H1 (cell line): ENCODE measurements at regions not wholly inside any gene's neighbourhood (a gene's known extent, or its start where the extent isn't known, plus 50 kb on each side); places are given as distances from the start of the nearest gene placed in this dataset.

ENCODE experiments used
- ASH2L ChIP-seq: fragments of 200-600, 300-600 bp; sonication (generic); IDR thresholded peaks from one replicate; pipeline ENCODE4 v1.7.1; 2017; ENCODE audit warnings: low read length
- CREB1 ChIP-seq: IDR thresholded peaks from 2 replicates; pipeline ENCODE4 v1.6.1; 2012; ENCODE audit warnings: inconsistent platforms
- PHF8 ChIP-seq: fragments of 200-600 bp; sonication (generic); conservative IDR thresholded peaks from 2 replicates; pipeline ENCODE4 v1.7.1; 2012; ENCODE audit warnings: low read depth, mild to moderate bottlenecking, inconsistent platforms, low read length, moderate library complexity
- POLR2AphosphoS5 ChIP-seq: IDR thresholded peaks from 2 replicates; pipeline ENCODE4 v1.6.1; 2011; ENCODE audit warnings: low read depth, low read length
- POU5F1 ChIP-seq: IDR thresholded peaks from 2 replicates; pipeline ENCODE4 v1.6.1; 2011; ENCODE audit warnings: low read depth, mild to moderate bottlenecking, low read length, moderate library complexity
- TAF1 ChIP-seq: IDR thresholded peaks from 2 replicates; pipeline ENCODE4 v1.6.1; 2011; ENCODE audit warnings: mild to moderate bottlenecking, low read depth, low read length
- USF2 ChIP-seq: IDR thresholded peaks from 2 replicates; pipeline ENCODE4 v1.6.1; 2011; ENCODE audit warnings: low read length, improper control_type of control experiment

GRCh38 chr3:194961149-194961548 lies 275.5 kb downstream of the FAM43A start (continued):
- TF ChIP-seq USF2 (no peak), POLR2AphosphoS5 (no peak), TAF1 (no peak), ASH2L (no peak), PHF8 (no peak), POU5F1 (no peak), CREB1 (no peak)
- TF ChIP-seq, all 59 proteins: peak for 0
